Skin of body (tissue), 1 donor: ENCODE measurements at regions not wholly inside any gene's neighbourhood (a gene's known extent, or its start where the extent isn't known, plus 50 kb on each side); places are given as distances from the start of the nearest gene placed in this dataset.
A peak's percentile ranks its signal among the peaks of the same experiment; 100 is the strongest.

ENCODE experiments used
- DNase-seq: peaks from one replicate; lab custom pipeline; 2025; lab: John Stamatoyannopoulos, UW

DNA sequence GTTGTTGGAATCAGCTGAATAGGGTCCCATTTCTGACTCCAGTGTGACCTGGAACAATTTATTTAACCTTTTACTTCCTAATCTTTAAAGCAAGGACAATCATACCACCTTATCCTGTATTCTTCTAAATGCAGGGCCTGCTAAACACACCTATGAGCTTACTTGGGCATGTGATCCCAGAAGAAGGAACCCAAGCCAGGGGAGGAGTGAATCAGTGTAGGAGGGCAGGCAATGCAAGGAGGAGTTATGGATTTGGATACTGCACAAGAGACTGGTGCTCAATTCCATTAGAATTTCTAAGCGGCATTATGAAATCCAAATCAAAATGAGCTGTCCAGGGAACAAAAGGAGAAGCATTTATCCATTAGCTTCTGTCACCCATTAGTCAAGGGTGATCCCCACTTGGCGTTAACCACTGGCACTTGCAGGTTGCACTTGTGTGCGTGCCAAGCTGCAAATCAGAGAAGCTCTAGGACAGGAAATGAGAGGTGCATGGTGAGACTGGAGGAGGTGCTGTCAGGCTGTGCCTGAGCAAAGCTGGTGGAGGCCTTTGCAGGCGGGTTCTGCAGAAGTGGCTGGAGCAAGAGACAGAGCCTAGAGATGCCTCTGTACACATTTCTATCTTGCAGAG is 297.2 kb upstream of the PLXNA2 start:
- no peak for DNase-seq

DNA sequence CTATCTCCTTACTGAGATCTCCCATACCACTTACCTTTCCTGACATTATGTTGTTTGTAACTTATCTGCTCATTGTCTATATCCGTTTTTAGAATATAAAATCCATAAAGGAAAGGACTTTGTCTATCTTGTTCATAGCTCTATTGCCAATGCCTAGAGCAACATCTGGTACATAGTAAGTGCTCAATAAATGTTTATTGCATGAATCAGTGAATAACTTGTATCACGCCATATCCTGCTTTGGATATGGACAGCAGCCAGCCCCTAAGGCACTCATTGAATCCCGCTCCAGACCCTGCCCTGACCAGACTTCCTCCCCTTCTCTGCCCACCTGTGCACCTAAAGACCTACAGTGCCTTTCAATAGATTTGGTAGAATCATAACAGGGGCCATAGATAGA is 298.1 kb upstream of the PLXNA2 start:
- no peak for DNase-seq

DNA sequence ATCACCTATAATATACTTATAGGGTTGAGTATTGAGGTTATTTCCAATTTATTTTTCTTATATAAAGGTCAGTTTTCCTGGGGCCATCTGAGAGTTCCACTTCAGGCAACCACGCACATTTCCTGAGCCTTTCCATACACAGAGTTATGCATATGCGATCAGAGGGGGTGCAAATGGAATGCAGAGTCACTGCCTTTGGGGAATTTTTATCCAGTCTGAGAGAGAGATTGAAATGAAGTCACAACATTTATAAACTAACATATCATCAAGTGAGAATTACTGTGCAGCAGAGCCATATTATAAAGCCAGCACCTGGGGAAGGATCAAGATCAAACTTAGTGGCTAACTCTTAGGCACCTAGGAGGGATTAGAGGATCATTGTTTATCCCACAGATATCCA is 299.9 kb upstream of the PLXNA2 start:
- no peak for DNase-seq

DNA sequence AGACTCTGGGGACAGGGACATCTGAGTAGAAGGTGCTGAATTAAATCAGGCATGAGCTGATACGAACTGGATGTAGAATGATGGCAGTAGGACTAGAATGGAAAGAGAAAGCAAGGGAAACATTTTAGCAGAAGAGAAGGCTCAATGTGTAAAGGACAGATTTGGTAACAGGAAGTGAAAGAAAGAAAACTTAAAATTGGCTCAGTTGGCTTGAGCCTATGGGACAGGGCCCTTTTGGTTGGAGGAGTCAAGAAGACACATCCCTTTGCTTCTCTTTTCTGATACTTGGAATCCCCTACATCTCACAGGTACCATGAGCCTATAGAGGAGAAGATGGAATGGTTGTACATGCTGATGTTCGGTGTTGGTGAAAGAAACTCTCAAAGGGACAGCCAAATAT is 300.6 kb upstream of the PLXNA2 start:
- DNase-seq, result no peak

DNA sequence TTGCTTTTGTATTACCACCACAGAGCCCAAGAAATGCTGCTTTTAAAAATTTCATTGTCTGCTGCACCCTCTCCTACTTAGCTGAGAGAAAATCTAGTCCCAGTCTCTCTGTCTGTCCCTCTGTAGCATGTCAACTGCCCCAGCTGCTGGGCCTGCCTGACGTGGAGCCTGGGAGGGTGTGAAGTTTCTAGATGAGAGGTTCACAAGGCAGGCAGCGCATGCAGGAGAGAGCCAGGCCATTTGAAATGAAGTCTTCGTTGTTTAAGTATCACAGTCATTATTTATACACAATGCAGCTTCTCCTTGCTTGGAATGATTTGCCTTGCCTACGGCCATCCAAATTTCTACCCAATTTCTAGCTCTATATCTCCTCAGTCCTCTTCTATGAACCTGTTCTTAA is 306.8 kb upstream of the PLXNA2 start:
- DNase-seq, result no peak

DNA sequence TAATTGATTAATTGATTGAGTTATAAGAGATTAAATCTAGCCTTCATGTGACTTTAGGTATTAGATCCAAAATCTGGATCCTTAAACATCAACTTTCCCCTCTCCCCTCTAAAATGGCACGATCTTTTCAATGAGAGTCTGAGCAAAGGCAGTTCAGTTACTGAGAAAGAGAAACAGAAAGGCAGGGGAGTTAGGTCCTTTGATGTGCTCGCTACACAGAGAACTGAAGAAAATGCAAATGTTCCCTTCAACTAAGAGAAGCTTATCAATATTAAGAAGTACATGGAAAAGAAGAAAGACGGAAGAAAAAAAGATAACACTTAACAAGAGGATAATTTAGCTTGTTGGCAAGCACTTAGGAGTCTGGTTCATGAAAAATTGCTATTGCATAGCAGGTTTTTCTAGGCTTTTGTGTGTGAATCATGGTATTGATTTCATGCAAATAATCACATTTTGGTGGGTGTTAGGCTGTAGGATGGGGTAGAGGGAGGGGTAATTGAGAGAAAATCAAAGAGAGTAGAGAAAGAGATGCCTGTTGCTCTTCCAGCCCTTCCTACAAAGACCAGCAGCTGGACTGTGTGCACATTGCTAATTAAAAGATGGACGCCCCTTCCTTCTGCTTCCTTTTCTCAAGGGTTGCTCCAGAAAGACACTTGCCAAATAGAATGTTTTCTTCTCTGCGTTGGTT is 307.6 kb upstream of the PLXNA2 start:
- DNase-seq, result no peak

DNA sequence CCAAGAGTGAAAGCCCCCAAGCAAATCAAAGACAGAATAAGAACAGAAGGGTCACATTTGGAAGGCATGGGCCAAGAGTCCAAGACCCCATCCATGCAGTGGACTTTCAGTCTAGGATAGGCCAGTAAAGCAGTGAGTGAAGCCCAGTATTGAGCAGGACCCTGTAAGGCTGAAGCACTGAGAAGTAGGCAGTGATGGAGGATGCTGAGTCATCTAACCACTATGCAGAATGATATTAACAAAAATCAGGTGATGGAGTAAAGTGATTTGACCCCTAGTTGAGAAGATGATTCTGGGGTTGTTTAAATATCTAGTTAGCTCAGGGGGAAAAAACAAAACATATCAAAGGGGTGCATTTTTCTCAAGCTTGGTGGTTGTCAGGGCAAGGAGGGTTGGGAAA is 308.7 kb upstream of the PLXNA2 start:
- DNase-seq, result no peak

DNA sequence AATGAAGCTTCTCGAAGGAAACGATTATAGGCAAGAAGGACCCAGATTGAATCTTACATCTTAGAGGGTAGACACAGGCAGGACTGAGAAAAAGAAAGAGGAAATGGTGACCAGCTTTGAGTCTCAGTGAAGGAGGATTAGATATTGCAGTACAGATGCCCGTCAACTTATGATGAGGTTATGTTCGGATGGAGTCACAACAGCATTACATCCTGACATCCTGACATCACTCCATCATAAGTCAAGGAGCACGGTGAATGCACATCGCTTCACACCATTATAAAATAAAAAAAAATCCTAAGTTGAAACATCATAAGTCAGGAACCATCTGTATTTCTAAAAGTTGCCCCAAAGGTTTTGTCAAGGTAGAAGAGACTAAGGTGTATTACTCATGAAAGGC is 312.3 kb upstream of the PLXNA2 start:
- DNase-seq, result no peak

DNA sequence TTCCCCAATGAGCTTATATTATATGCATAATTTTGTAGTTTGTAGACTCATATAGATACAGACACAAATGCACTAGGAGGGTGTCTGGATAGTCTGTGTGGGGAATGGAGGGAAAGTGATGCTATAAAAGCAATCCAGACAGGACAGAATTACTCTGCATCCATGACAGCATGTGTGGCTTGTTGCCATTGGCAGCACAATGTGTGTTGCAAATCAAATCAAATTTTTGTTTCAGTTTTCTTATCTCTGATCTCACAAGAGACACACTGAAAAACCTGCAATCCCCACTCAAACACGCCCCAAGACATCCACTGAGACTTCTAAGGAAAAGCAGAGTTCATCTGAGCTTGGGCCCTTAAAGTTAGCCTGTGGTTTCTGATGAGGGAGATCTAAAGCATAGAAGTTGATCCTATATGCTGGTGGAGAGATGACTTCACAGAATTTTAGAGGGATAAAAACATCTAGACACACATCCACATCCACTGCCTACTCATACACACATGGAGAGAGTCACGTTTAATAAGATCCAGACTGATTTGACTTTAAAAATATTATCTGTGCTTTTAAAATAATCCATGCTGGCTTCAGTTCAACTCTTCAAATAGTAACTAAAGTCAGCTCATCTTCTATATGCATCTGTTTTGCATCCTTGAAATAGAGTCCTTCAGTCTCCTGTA is 313.0 kb upstream of the PLXNA2 start:
- DNase-seq, result peak; percentile 81

DNA sequence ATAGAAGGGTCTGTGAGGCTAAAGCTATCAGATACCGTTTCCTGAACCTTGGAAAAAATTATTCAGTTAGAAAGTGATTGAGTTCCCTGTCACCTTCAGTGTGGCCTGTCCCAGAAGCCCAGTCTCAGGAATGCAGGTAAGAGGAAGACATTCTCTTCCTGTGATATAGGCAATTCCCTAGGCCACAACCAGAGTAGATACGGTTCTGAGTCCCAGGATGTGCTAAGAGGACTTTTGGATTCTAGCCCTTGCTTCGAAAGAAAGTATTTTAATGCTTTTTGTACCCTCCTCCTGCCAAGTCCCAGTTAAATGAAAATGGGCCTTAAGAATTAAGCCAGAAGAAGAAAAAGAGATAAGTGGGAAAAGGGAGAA is 313.5 kb upstream of the PLXNA2 start:
- DNase-seq, result no peak

DNA sequence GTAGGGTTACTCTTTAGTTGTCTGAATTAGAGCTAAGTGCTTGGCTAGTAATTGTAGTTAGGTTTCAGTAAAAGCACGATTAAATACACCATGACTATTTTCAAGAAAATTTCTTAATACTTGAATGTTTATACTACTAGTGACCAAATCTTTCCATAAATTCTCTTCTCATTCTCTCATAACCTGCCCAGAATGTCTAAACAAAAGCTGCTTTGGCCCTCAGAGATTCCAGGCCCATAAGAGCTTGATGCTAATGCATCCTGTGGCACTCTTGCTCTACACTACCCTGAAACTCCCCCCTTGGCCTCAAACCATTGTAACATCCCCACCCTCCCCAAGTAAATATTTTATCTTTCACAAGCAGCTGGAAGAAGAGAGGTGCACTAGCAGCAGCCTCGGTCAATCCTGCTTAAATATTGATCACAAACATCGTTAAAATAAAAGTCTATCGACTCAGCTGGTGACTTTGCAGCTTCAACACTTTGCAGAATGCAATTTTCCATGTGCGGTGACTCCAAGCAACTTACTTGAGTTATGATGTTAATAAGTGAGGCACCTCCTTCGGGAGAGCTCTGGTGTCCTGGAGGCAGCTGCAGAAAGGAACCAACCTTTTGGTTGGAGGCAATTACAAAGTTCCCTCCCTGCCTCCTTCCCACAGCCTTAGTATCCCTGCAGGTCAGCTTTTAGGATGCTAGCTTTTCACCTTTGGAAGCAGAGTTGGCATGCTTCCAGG is 315.6 kb upstream of the PLXNA2 start:
- no peak for DNase-seq

DNA sequence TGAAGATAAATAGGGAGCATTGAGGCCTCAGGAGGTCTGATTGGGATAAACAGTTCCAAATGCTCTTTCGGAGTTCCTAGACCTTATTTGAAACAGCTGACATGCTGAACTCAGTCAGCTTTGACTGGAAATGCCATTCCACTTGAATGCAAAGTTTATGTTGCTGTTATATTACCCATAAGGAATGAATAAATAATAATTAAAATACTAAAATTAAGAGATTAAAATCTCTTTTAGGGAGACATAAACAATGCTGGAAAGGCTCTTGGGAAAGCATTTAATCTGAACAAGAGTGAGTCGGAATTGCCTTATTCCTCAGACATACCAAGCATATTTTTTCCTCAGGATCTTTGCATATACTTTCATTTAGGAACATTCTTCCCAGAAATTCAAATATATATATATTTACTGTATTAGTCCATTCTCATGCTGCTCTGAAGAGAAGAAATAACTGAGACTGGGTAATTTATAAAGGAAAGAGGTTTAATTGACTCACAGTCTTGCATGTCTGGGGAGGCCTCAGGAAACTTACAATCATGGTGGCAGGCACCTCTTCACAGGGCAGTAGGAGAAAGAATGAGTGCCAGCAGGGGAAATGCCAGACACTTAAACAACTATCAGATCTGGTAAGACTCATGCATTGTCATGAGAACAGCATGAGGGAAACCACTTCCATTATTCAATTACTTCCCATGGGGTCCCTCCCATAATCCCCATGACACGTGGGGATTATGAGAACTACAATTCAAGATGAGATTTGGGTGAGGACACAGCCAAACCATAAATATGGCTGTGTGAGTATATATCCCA is 318.2 kb upstream of the PLXNA2 start:
- DNase-seq, result peak; percentile 69

DNA sequence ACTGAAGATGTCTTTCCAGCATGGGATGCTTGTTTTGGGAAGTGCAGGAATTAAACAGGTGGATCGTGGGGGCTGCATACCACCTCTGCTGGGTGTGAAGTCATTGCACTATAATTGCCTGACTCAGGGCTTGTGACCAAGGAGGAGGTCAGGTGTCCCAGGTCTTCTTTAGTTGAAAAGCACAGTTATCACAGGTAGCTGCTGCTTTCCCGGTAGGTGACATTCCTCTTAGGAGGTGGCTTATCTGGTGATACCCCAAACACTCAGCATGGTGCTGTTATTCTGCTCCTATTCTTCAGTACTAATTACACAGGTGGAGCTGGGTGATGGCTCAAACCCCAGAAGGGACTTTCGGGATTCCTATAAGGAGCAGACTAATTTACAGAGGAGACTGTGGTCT is 320.3 kb upstream of the PLXNA2 start:
- no peak for DNase-seq

DNA sequence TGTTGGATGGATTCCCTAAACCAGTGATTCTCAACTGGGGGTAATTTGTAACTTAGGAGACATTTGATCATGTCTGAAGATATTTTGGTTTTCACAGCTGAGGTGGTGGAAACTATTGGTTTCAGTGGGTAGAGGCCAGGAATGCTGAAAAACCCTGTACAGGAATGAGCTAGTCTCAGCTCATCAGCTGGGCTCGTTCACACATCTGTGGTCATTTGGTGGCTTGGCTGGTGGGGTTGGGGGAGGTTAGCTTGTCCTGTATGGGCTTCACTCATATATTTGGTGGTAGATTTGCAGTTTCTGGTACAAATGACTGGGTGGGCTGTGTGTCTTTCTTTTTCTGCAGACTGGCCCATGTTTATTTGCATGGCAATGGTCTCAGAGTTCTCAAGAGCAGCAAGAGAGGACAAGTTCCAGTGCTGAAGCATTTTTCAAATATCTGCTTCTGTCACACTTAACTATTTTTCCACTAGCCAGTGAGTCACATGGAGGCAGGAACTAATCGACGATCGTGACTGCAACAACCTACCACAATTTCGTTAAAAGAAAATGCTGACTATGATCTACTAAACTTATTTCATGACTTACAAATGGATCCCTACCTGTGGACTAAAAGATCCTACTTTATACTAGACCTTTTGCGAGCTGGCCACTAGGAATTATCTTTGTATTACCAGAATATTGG is 321.7 kb upstream of the PLXNA2 start:
- no peak for DNase-seq

DNA sequence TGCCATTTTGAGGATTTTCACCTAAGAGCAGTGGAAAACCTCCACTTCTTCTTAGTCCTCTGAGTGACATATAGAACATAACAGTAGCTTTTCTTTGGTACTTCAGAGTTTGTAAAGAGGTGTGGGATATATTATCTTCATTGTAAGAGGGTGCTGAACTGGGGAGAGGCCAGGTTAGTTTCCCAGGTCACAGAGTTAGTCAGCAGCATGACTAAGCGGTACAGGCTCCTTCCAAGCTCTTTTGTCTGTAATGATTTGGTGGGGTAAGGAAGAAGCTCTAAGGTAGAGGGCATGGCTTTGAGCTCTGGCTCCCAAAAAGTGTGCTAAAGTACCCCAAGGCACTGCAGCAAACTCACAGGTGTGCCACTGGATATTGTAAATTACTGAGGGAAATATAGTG is 325.0 kb upstream of the PLXNA2 start:
- DNase-seq, result no peak

DNA sequence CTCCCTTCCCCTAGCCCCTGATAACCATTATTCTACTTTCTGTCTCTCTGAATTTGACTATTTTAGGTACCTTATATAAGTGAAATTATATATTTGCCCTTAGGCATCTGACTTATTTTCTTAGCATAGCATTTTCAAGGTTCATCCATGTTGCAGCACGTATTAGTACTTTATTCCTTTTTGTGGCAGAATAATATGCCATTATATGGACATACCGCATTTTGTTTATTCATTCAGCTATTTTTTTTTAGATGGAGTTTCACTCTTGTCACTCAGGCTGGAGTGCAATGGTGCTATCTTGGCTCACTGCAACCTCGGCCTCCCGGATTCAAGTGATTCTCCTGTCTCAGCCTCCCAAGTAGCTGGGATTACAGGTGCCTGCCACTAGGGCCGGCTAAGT is 326.2 kb upstream of the PLXNA2 start:
- DNase-seq, result no peak

DNA sequence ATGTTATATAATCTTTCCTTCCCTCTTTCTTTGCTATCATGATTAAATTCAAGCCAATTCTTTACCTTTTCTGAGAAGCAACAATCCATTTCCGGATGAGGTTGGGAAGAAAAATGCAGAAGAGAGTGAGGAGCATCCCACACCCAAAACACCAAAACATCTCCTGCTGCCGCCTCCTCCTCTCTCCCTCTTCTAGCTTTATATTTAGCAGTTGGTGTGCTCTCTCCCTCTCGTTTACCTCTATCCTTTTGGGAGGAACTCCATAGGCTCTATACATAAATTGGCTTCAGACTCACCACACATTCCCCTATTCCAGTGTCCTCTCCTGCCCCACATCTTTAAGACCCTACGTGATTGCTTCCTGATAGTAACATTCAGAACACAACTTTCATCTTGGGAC is 332.2 kb upstream of the PLXNA2 start:
- DNase-seq, result no peak

DNA sequence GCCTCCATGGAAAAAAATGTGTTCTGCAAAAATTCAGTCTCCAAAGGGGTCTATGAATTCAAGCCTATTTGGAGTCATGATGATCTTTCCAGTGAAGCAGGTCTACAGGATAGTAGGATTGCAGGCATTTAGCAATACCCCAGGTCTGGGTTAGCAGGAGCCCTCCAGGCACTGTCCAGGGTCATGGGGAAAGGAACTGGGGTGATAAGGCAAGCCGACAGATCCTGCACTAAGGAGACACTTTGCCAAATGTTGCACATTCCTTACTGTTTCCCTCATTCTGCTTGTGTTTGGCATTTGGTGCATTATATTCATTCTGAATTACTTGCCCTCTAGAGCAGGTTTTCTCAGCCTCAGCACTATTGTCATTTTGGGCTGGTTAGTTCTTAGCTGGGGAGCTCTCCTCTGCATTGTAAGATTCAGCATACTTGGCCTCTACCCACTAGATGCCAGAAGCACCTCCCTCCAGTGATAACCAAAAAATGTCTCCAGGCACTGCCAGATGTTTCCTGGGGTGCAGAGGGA is 333.3 kb upstream of the PLXNA2 start:
- DNase-seq, result no peak

DNA sequence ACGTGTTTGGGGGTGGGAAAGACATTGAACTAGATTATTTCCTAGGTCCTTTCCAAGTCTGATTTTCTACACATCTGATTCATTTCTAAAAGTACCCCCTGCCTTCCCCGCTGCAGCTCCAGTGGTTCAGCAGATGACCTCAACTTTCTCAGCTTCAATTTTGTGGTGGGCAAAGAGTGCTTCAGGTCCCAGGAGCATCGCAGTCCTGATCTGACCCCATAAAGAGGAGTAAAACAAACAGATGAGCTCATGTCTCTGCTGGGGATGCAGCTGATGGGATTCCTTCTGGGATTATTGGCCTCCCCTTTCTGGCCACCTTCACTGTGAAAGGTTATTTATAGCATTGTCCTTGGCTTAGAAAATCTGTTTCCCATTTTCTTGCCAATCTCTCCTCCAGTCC is 337.0 kb upstream of the PLXNA2 start:
- no peak for DNase-seq

DNA sequence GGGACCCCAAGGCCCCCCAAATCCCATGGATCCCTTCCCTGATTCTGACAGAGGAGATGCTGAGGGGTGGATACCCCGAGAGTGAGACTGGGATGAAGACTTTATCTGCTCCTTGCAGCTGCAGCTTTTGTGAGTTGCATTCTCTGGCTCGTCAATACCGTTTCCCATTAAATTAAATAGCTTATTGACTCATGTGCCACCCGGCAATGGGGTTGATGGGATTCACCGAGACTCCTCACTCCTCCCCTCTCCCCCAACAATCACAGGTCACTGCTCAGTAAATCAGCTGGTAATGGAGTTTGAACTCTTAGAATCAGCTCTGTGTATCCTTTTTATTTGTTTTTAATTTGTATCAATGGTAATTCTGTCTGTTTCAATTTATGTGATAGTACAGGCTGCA is 337.5 kb upstream of the PLXNA2 start:
- DNase-seq, result no peak
